ENCODE measurements at regions not wholly inside any gene's neighbourhood (a gene's known extent, or its start where the extent isn't known, plus 50 kb on each side); places are given as distances from the start of the nearest gene placed in this dataset.
A peak's percentile ranks its signal among the peaks of the same experiment; 100 is the strongest.

- no peak overlapping the region for H3K27ac ChIP-seq (ENCODE audit: insufficient read depth, low read depth, low read length)
- FAIRE-seq (no peak), DNase-seq (ENCODE audit: low read depth, low spot score) (peak; percentile 57)
- no peak for TF ChIP-seq MYC (IDR thresholded peaks at IDR 0.05; ENCODE audit: low read depth, low read length)
- TF ChIP-seq POLR2A (IDR thresholded peaks at IDR 0.05; ENCODE audit: low read depth, low read length): no peak
- TF ChIP-seq POLR2AphosphoS5 (IDR thresholded peaks at IDR 0.05; ENCODE audit: insufficient read depth, low read depth, low read length): no peak
- TF ChIP-seq FOS (IDR thresholded peaks at IDR 0.05; ENCODE audit: borderline replicate concordance, insufficient read depth, low read length): no peak
- no peak for TF ChIP-seq EZH2 (IDR thresholded peaks at IDR 0.05; ENCODE audit: borderline replicate concordance, low read depth, low read length, severe bottlenecking)
- no peak for TF ChIP-seq MAX (IDR thresholded peaks at IDR 0.05; ENCODE audit: insufficient read depth, insufficient read length)
- TF ChIP-seq GATA2 (IDR thresholded peaks at IDR 0.05; ENCODE audit: insufficient read depth, insufficient read length, low read depth, low read length): no peak
- no peaks in the 10 kb centered on the region for H3K36me3 ChIP-seq (ENCODE audit: control insufficient read depth in 2 of 2, extremely low read depth in 1 of 2, insufficient read depth in 2 of 2, low read length in 2 of 2)
- no peak overlapping the region for H2AFZ ChIP-seq (ENCODE audit: low read depth, low read length)
- H3K27me3 ChIP-seq (ENCODE audit: control insufficient read depth in 2 of 2, insufficient read depth in 2 of 2, low read length in 2 of 2): no peaks in the 10 kb centered on the region
- no TSS peak for BruUV-seq (replicated peaks)
- H3K4me1 ChIP-seq (ENCODE audit: control insufficient read depth, extremely low read depth, insufficient read depth, low read length): no peaks in the 10 kb centered on the region
- dilution Hi-C loops (cut with MboI; ENCODE audit: extremely low pct_ligation_motif_present, low sequenced_read_pairs) (no loop called here), intact Hi-C loops (cut with micrococcal nuclease) (no loop called here)
- no peaks in the 10 kb centered on the region for H4K20me1 ChIP-seq (replicated peaks; ENCODE audit: control insufficient read depth, extremely low read depth, insufficient read depth, low read length)
- no peaks in the 10 kb centered on the region for H3K79me2 ChIP-seq (ENCODE audit: control insufficient read depth, insufficient read depth, low read length)
- H3K4me2 ChIP-seq (ENCODE audit: insufficient read depth, low read length): no peak overlapping the region
- ChIA-PET CTCF (no interaction called here), POLR2A (no interaction called here)
- H3K4me3 ChIP-seq (replicated peaks in 1 of 3; ENCODE audit: insufficient read depth in 1 of 3, low read depth in 1 of 3, low read length in 3 of 3): no peak overlapping the region
- H3K9ac ChIP-seq (replicated peaks; ENCODE audit: extremely low read depth, insufficient read depth, low read length): no peak overlapping the region
- no peaks in the 10 kb centered on the region for H3K9me1 ChIP-seq (replicated peaks; ENCODE audit: control insufficient read depth, extremely low read depth, insufficient read depth, low read length)
- H3K9me3 ChIP-seq (replicated peaks; ENCODE audit: control insufficient read depth, insufficient read depth, low read length): no peaks in the 10 kb centered on the region
Observed at GRCh38 chr21:35332841-35333426, 283.8 kb upstream of the RUNX1 start.

GRCh38 chr21:35329940-35330660 lies 281.0 kb upstream of the RUNX1 start:
- no peaks in the 10 kb centered on the region for H3K9me3 ChIP-seq (replicated peaks; ENCODE audit: control insufficient read depth, insufficient read depth, low read length)
- BruUV-seq (replicated peaks): no TSS peak
- H3K4me1 ChIP-seq (ENCODE audit: control insufficient read depth, extremely low read depth, insufficient read depth, low read length): no peaks in the 10 kb centered on the region
- no peaks in the 10 kb centered on the region for H3K9me1 ChIP-seq (replicated peaks; ENCODE audit: control insufficient read depth, extremely low read depth, insufficient read depth, low read length)
- H3K36me3 ChIP-seq (ENCODE audit: control insufficient read depth in 2 of 2, extremely low read depth in 1 of 2, insufficient read depth in 2 of 2, low read length in 2 of 2): no peaks in the 10 kb centered on the region
- POLR2A ChIA-PET: no interaction called here
- CTCF ChIA-PET: interaction anchor here (0.9 to 1.1 kb wide), 2 partner anchors 14 to 208 kb away, joined by 3 read pairs; no protein-coding TSS in a partner anchor
- no peak overlapping the region for H3K27ac ChIP-seq (ENCODE audit: insufficient read depth, low read depth, low read length)
- H2AFZ ChIP-seq (ENCODE audit: low read depth, low read length): no peak overlapping the region
- H3K4me3 ChIP-seq (replicated peaks in 1 of 3; ENCODE audit: insufficient read depth in 1 of 3, low read depth in 1 of 3, low read length in 3 of 3): no peak overlapping the region
- intact Hi-C loops (cut with micrococcal nuclease): no loop called here
- H3K79me2 ChIP-seq (ENCODE audit: control insufficient read depth, insufficient read depth, low read length): no peaks in the 10 kb centered on the region
- dilution Hi-C loops (cut with MboI; ENCODE audit: extremely low pct_ligation_motif_present, low sequenced_read_pairs): no loop called here
- peaks cover 4% of the 10 kb centered on the region in 2 experiments for H3K27me3 ChIP-seq (ENCODE audit: control insufficient read depth in 2 of 2, insufficient read depth in 2 of 2, low read length in 2 of 2)
- H3K4me2 ChIP-seq (ENCODE audit: insufficient read depth, low read length): no peak overlapping the region
- no peaks in the 10 kb centered on the region for H4K20me1 ChIP-seq (replicated peaks; ENCODE audit: control insufficient read depth, extremely low read depth, insufficient read depth, low read length)
- TF ChIP-seq FOS (IDR thresholded peaks at IDR 0.05; ENCODE audit: borderline replicate concordance, insufficient read depth, low read length) (no peak), POLR2AphosphoS5 (IDR thresholded peaks at IDR 0.05; ENCODE audit: insufficient read depth, low read depth, low read length) (no peak), POLR2A (IDR thresholded peaks at IDR 0.05; ENCODE audit: low read depth, low read length) (no peak), MYC (IDR thresholded peaks at IDR 0.05; ENCODE audit: low read depth, low read length) (no peak), JUN (IDR thresholded peaks at IDR 0.05; ENCODE audit: borderline replicate concordance, insufficient read depth, insufficient read length, low read depth) (no peak), MAX (IDR thresholded peaks at IDR 0.05; ENCODE audit: insufficient read depth, insufficient read length) (no peak), GATA2 (IDR thresholded peaks at IDR 0.05; ENCODE audit: insufficient read depth, insufficient read length, low read depth, low read length) (no peak), CTCF (IDR thresholded peaks at IDR 0.05; ENCODE audit: extremely low read depth in 1 of 2, insufficient read depth in 1 of 2, low read depth in 1 of 2, low read length in 2 of 2) (no peak), EZH2 (IDR thresholded peaks at IDR 0.05; ENCODE audit: borderline replicate concordance, low read depth, low read length, severe bottlenecking) (no peak)
- FAIRE-seq (no peak), DNase-seq (ENCODE audit: low read depth, low spot score) (no peak)
- no peak overlapping the region for H3K9ac ChIP-seq (replicated peaks; ENCODE audit: extremely low read depth, insufficient read depth, low read length)

All from endothelial cell of umbilical vein (primary cell).